Panc1 (cell line): ENCODE measurements at regions not wholly inside any gene's neighbourhood (a gene's known extent, or its start where the extent isn't known, plus 50 kb on each side); places are given as distances from the start of the nearest gene placed in this dataset.

Source experiments
- ATAC-seq: fragments of 200-7000 bp; cut with Tn5 transposase; 2 replicates; pipeline ENCODE4 v1.9.1; 2020; ENCODE audit warnings: mild to moderate bottlenecking, moderate library complexity
- BruUV-seq: library from RNA; stranded (reverse); fragments of 400-500 nt; replicated peaks from 2 replicates; lab custom pipeline; 2021; lab: Mats Ljungman, UMichigan
- CTCF ChIA-PET: fragments of 300-600 bp; sonication (Branson Sonifier 250); formaldehyde crosslinking; loops from one replicate; lab custom pipeline; 2022; ENCODE audit warnings: antibody characterized with exemption; lab: Charles Lee
- POLR2A ChIA-PET: fragments of 300-600 bp; sonication (Branson Sonifier 250); formaldehyde crosslinking; loops from one replicate; lab custom pipeline; 2022; ENCODE audit warnings: antibody characterized with exemption; lab: Charles Lee
- DNase-seq: peaks from one replicate; pipeline ENCODE4 v3.0.0-alpha.2; 2010; ENCODE audit warnings: low read depth, low spot score
- H3K27ac ChIP-seq: 2 replicates; pipeline ENCODE4 v1.5.1; 2011; ENCODE audit warnings: mild to moderate bottlenecking, low read length, inconsistent platforms
- H3K27me3 ChIP-seq: fragments of 200-500 bp; sonication (Bioruptor generic); 2 replicates; pipeline ENCODE4 v1.6.0; 2014; ENCODE audit warnings: low read length, inconsistent platforms; ENCODE audit not compliant: control insufficient read depth, insufficient read depth
- H3K36me3 ChIP-seq: fragments of 200-500 bp; sonication (Bioruptor generic); 2 replicates; pipeline ENCODE4 v1.5.1; 2014; ENCODE audit warnings: inconsistent platforms, mild to moderate bottlenecking, low read length, moderate library complexity; ENCODE audit not compliant: control insufficient read depth, insufficient read depth
- H3K4me1 ChIP-seq: 2 replicates; pipeline ENCODE4 v1.5.1; 2011; ENCODE audit warnings: inconsistent platforms, mild to moderate bottlenecking, low read length, moderate library complexity; ENCODE audit not compliant: control insufficient read depth, insufficient read depth
- H3K4me3 ChIP-seq, 2 experiments: 2 replicates each; pipeline ENCODE4 v1.5.1; 2011 to 2012; ENCODE audit warnings: low read depth in 2 of 2, low read length in 2 of 2, mild to moderate bottlenecking in 2 of 2, inconsistent platforms in 1 of 2, moderate library complexity in 1 of 2
- H3K9me3 ChIP-seq: fragments of 200-500 bp; sonication (Bioruptor generic); 2 replicates; pipeline ENCODE4 v1.5.1; 2014; ENCODE audit warnings: low read depth, mild to moderate bottlenecking, inconsistent platforms, low read length, moderate library complexity; ENCODE audit not compliant: control insufficient read depth, insufficient read depth
- CTCF ChIP-seq: fragments of 450-650 bp; IDR thresholded peaks from 2 replicates; pipeline ENCODE4 v1.5.1; 2017; ENCODE audit warnings: mild to moderate bottlenecking
- POLR2AphosphoS5 ChIP-seq: IDR thresholded peaks from 2 replicates; pipeline ENCODE4 v1.6.1; 2012; ENCODE audit warnings: mild to moderate bottlenecking, low read depth, low read length, moderate library complexity
- REST ChIP-seq, 2 experiments: IDR thresholded peaks; 2 replicates each; pipeline ENCODE4 v1.6.1; 2011 to 2012; ENCODE audit warnings: low read depth in 2 of 2, control low read depth in 1 of 2, low read length in 1 of 2, mild to moderate bottlenecking in 1 of 2, moderate library complexity in 1 of 2; ENCODE audit not compliant: insufficient read depth in 1 of 2
- SIN3A ChIP-seq: IDR thresholded peaks from 2 replicates; pipeline ENCODE4 v1.6.1; 2012; ENCODE audit warnings: low read depth, mild to moderate bottlenecking, low read length, moderate library complexity, borderline replicate concordance; ENCODE audit not compliant: insufficient read depth
- TCF7L2 ChIP-seq: IDR thresholded peaks from 2 replicates; pipeline ENCODE4 v1.6.1; 2011; ENCODE audit warnings: mild to moderate bottlenecking, low read depth, low read length, inconsistent platforms
- in situ Hi-C: cut with HindIII; loops from 2 replicates; pipeline ENCODE4 v1.10.0; 2016; ENCODE audit warnings: low sequenced_read_pairs, low pct_unique_long_range_greater_than_20kb
- intact Hi-C: fragments of 100-400 bp; cut with micrococcal nuclease; formaldehyde crosslinking; loops from one replicate; pipeline ENCODE4 v1.10.0; 2022; ENCODE audit not compliant: unreplicated experiment

GRCh38 chr4:100898844-100899243 lies 381.0 kb upstream of the EMCN start:
- CTCF ChIA-PET: no interaction called here
- no TSS peak for BruUV-seq

DNA sequence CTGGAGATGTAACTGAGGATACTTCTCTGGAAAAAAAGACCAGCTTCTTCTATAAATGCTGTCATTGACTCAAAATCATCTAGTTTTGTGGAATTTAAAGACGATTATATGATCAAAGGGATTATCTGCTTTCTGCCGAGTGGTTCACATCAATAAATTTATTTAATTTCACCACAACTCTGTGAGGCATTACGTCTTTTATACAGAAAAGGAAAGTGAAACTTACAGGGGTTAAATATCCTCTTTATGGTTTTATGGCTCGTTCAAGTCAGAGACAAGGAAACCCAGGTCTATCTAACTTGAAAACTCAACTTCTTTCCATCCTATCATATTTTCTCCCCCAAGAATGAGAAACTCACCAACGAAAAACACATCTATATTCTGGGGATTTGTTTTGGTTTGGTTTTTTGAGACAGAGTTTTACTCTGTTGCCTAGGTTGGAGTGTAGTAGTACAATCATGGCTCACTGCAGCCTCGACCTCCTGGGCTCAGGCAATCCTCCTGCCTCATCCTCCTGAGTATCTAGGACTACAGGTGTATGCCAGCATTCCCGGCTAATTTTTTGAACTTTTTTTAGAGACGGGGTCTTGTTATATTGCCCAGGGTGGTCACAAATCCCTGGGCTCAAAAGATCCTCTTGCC lies 377.9 kb upstream of the EMCN start:
- BruUV-seq: no TSS peak
- H3K4me1 ChIP-seq: no peaks in the 10 kb centered on the region
- TF ChIP-seq CTCF (no peak), SIN3A (no peak), REST (IDR thresholded peaks at IDR 0.05; ENCODE audit: insufficient read depth in 1 of 2, low read depth in 2 of 2, low read length in 1 of 2) (no peak), POLR2AphosphoS5 (no peak), TCF7L2 (no peak)
- H3K27ac ChIP-seq: no peak overlapping the region
- in situ Hi-C loops (no loop called here), intact Hi-C loops (no loop called here)
- ATAC-seq (no peak), DNase-seq (no peak)
- ChIA-PET POLR2A (no interaction called here), CTCF (no interaction called here)
- peak overlapping the region in 1 of 2 experiments; percentile 19; a peak in 1 of 4 replicates for H3K4me3 ChIP-seq
- no peaks in the 10 kb centered on the region for H3K36me3 ChIP-seq
- H3K27me3 ChIP-seq: no peaks in the 10 kb centered on the region
- no peaks in the 10 kb centered on the region for H3K9me3 ChIP-seq

More at GRCh38 chr4:100898844-100899243, 381.0 kb upstream of the EMCN start:
- in situ Hi-C loops (no loop called here), intact Hi-C loops (no loop called here)
- Histone ChIP-seq H3K27me3 (no peaks in the 10 kb centered on the region), H3K4me1 (no peaks in the 10 kb centered on the region), H3K27ac (no peak overlapping the region), H3K36me3 (no peaks in the 10 kb centered on the region), H3K4me3 (no peak overlapping the region), H3K9me3 (no peaks in the 10 kb centered on the region)
- POLR2A ChIA-PET: no interaction called here
- ATAC-seq: no peak
- DNase-seq: no peak
- TF ChIP-seq TCF7L2 (no peak), SIN3A (no peak), REST (IDR thresholded peaks at IDR 0.05; ENCODE audit: insufficient read depth in 1 of 2, low read depth in 2 of 2, low read length in 1 of 2) (no peak), CTCF (no peak), POLR2AphosphoS5 (no peak)
